Subcutaneous abdominal adipose tissue (tissue), 5 donors: ENCODE measurements at regions not wholly inside any gene's neighbourhood (a gene's known extent, or its start where the extent isn't known, plus 50 kb on each side); places are given as distances from the start of the nearest gene placed in this dataset.

ENCODE experiments used
- H3K27ac ChIP-seq: one replicate; pipeline ENCODE4 v1.7.0; 2013; ENCODE audit warnings: low read depth, mild to moderate bottlenecking, inconsistent platforms, low read length, moderate library complexity
- H3K27me3 ChIP-seq, 5 donors: one replicate each; pipeline ENCODE4 v1.7.0; 2013; ENCODE audit warnings: low read length in 5 of 5, inconsistent platforms in 1 of 5; ENCODE audit not compliant: control insufficient read depth in 5 of 5, insufficient read depth in 4 of 5
- H3K36me3 ChIP-seq, 5 donors: one replicate each; pipeline ENCODE4 v1.7.0; 2013; ENCODE audit warnings: low read length in 5 of 5; ENCODE audit not compliant: control insufficient read depth in 5 of 5, insufficient read depth in 5 of 5
- H3K4me1 ChIP-seq, 5 donors: one replicate each; pipeline ENCODE4 v1.7.0; 2013; ENCODE audit warnings: low read length in 5 of 5, mild to moderate bottlenecking in 3 of 5, moderate library complexity in 1 of 5; ENCODE audit not compliant: control insufficient read depth in 5 of 5, insufficient read depth in 5 of 5
- H3K4me3 ChIP-seq, 5 donors: one replicate each; pipeline ENCODE4 v1.7.0; 2013; ENCODE audit warnings: low read length in 5 of 5, low read depth in 1 of 5
- H3K9ac ChIP-seq, 5 donors: one replicate each; pipeline ENCODE4 v1.7.0; 2013; ENCODE audit warnings: low read length in 5 of 5, mild to moderate bottlenecking in 4 of 5, moderate library complexity in 3 of 5
- H3K9me3 ChIP-seq, 5 donors: one replicate each; pipeline ENCODE4 v1.7.0; 2013; ENCODE audit warnings: low read length in 5 of 5; ENCODE audit not compliant: control insufficient read depth in 5 of 5
- donor health status: healthy.
- donor health status: healthy.
- donor health status: healthy.
- donor health status: healthy.
- donor health status: healthy.

GRCh38 chr1:219506936-219507335 is 106.0 kb downstream of the ZC3H11B start:
- Histone ChIP-seq H3K9me3 (no peaks in the 10 kb centered on the region), H3K4me3 (no peak overlapping the region), H3K27me3 (no peaks in the 10 kb centered on the region), H3K27ac (no peak overlapping the region), H3K36me3 (no peaks in the 10 kb centered on the region), H3K9ac (no peak overlapping the region), H3K4me1 (peaks cover 0 to 4% (median under 1%) of the 10 kb centered on the region in 5 donors)

- no peak overlapping the region for H3K4me3 ChIP-seq
- H3K4me1 ChIP-seq, result peaks cover 0 to 6% (median 4%) of the 10 kb centered on the region in 5 donors
- no peak overlapping the region for H3K9ac ChIP-seq
- H3K9me3 ChIP-seq, result no peaks in the 10 kb centered on the region
- no peaks in the 10 kb centered on the region for H3K27me3 ChIP-seq
- no peaks in the 10 kb centered on the region for H3K36me3 ChIP-seq
- no peak overlapping the region for H3K27ac ChIP-seq
Observed at GRCh38 chr1:219506473-219506899, 106.4 kb downstream of the ZC3H11B start.

- Histone ChIP-seq H3K27ac (no peak overlapping the region), H3K4me3 (no peak overlapping the region), H3K4me1 (peaks cover 0 to 7% (median 4%) of the 10 kb centered on the region in 5 donors), H3K9me3 (no peaks in the 10 kb centered on the region), H3K27me3 (no peaks in the 10 kb centered on the region), H3K9ac (no peak overlapping the region), H3K36me3 (no peaks in the 10 kb centered on the region)
Observed at GRCh38 chr1:219505886-219506285, 107.0 kb downstream of the ZC3H11B start.

- H3K27me3 ChIP-seq, result no peaks in the 10 kb centered on the region
- H3K9me3 ChIP-seq, result no peaks in the 10 kb centered on the region
- no peak overlapping the region for H3K4me3 ChIP-seq
- H3K36me3 ChIP-seq, result no peaks in the 10 kb centered on the region
- H3K9ac ChIP-seq, result no peak overlapping the region
- no peak overlapping the region for H3K27ac ChIP-seq
- H3K4me1 ChIP-seq, result peaks cover 0 to 27% (median 10%) of the 10 kb centered on the region in 5 donors
Observed at GRCh38 chr1:219503604-219504003, 109.3 kb downstream of the ZC3H11B start.

- Histone ChIP-seq H3K9ac (no peak overlapping the region), H3K4me3 (no peak overlapping the region), H3K36me3 (no peaks in the 10 kb centered on the region), H3K4me1 (peaks cover 2 to 36% (median 14%) of the 10 kb centered on the region in 5 donors), H3K27ac (no peak overlapping the region), H3K9me3 (no peaks in the 10 kb centered on the region), H3K27me3 (no peaks in the 10 kb centered on the region)
Observed at GRCh38 chr1:219500327-219500897, 112.5 kb downstream of the ZC3H11B start.

GRCh38 chr1:219498666-219499065 is 114.2 kb downstream of the ZC3H11B start:
- Histone ChIP-seq H3K9ac (no peak overlapping the region), H3K4me3 (peak overlapping the region in 1 of 5 donors; percentile 11), H3K9me3 (no peaks in the 10 kb centered on the region), H3K4me1 (peaks cover 2 to 36% (median 14%) of the 10 kb centered on the region in 5 donors), H3K27me3 (no peaks in the 10 kb centered on the region), H3K27ac (no peak overlapping the region), H3K36me3 (no peaks in the 10 kb centered on the region)

GRCh38 chr1:219495737-219496408 is 117.0 kb downstream of the ZC3H11B start:
- no peak overlapping the region for H3K27ac ChIP-seq
- no peaks in the 10 kb centered on the region for H3K36me3 ChIP-seq
- no peaks in the 10 kb centered on the region for H3K27me3 ChIP-seq
- no peak overlapping the region for H3K4me3 ChIP-seq
- peaks cover 2 to 29% (median 14%) of the 10 kb centered on the region in 5 donors for H3K4me1 ChIP-seq
- no peaks in the 10 kb centered on the region for H3K9me3 ChIP-seq
- H3K9ac ChIP-seq, result no peak overlapping the region

- H3K27ac ChIP-seq, result no peak overlapping the region
- H3K36me3 ChIP-seq, result no peaks in the 10 kb centered on the region
- H3K27me3 ChIP-seq, result no peaks in the 10 kb centered on the region
- H3K4me3 ChIP-seq, result no peak overlapping the region
- H3K9ac ChIP-seq, result no peak overlapping the region
- peaks cover 0 to 11% (median 0%) of the 10 kb centered on the region in 5 donors for H3K4me1 ChIP-seq
- H3K9me3 ChIP-seq, result no peaks in the 10 kb centered on the region
Observed at GRCh38 chr1:219492717-219493116, 120.2 kb downstream of the ZC3H11B start.

GRCh38 chr1:219490566-219490965 is 122.3 kb downstream of the ZC3H11B start:
- H3K4me3 ChIP-seq, result no peak overlapping the region
- no peaks in the 10 kb centered on the region for H3K27me3 ChIP-seq
- no peak overlapping the region for H3K9ac ChIP-seq
- H3K27ac ChIP-seq, result no peak overlapping the region
- H3K9me3 ChIP-seq, result no peaks in the 10 kb centered on the region
- peaks cover 0 to 8% (median 0%) of the 10 kb centered on the region in 5 donors for H3K4me1 ChIP-seq
- no peaks in the 10 kb centered on the region for H3K36me3 ChIP-seq

GRCh38 chr1:219489636-219490035 is 123.3 kb downstream of the ZC3H11B start:
- H3K4me3 ChIP-seq, result no peak overlapping the region
- no peak overlapping the region for H3K27ac ChIP-seq
- H3K36me3 ChIP-seq, result no peaks in the 10 kb centered on the region
- no peaks in the 10 kb centered on the region for H3K27me3 ChIP-seq
- H3K4me1 ChIP-seq, result peaks cover 0 to 8% (median 0%) of the 10 kb centered on the region in 5 donors
- H3K9me3 ChIP-seq, result no peaks in the 10 kb centered on the region
- H3K9ac ChIP-seq, result no peak overlapping the region
